ENCODE measurements at regions not wholly inside any gene's neighbourhood (a gene's known extent, or its start where the extent isn't known, plus 50 kb on each side); places are given as distances from the start of the nearest gene placed in this dataset.

GRCh38 chr15:46808834-46809233 lies 908.5 kb upstream of the SEMA6D start (continued):
- TF ChIP-seq, protein P1, sequence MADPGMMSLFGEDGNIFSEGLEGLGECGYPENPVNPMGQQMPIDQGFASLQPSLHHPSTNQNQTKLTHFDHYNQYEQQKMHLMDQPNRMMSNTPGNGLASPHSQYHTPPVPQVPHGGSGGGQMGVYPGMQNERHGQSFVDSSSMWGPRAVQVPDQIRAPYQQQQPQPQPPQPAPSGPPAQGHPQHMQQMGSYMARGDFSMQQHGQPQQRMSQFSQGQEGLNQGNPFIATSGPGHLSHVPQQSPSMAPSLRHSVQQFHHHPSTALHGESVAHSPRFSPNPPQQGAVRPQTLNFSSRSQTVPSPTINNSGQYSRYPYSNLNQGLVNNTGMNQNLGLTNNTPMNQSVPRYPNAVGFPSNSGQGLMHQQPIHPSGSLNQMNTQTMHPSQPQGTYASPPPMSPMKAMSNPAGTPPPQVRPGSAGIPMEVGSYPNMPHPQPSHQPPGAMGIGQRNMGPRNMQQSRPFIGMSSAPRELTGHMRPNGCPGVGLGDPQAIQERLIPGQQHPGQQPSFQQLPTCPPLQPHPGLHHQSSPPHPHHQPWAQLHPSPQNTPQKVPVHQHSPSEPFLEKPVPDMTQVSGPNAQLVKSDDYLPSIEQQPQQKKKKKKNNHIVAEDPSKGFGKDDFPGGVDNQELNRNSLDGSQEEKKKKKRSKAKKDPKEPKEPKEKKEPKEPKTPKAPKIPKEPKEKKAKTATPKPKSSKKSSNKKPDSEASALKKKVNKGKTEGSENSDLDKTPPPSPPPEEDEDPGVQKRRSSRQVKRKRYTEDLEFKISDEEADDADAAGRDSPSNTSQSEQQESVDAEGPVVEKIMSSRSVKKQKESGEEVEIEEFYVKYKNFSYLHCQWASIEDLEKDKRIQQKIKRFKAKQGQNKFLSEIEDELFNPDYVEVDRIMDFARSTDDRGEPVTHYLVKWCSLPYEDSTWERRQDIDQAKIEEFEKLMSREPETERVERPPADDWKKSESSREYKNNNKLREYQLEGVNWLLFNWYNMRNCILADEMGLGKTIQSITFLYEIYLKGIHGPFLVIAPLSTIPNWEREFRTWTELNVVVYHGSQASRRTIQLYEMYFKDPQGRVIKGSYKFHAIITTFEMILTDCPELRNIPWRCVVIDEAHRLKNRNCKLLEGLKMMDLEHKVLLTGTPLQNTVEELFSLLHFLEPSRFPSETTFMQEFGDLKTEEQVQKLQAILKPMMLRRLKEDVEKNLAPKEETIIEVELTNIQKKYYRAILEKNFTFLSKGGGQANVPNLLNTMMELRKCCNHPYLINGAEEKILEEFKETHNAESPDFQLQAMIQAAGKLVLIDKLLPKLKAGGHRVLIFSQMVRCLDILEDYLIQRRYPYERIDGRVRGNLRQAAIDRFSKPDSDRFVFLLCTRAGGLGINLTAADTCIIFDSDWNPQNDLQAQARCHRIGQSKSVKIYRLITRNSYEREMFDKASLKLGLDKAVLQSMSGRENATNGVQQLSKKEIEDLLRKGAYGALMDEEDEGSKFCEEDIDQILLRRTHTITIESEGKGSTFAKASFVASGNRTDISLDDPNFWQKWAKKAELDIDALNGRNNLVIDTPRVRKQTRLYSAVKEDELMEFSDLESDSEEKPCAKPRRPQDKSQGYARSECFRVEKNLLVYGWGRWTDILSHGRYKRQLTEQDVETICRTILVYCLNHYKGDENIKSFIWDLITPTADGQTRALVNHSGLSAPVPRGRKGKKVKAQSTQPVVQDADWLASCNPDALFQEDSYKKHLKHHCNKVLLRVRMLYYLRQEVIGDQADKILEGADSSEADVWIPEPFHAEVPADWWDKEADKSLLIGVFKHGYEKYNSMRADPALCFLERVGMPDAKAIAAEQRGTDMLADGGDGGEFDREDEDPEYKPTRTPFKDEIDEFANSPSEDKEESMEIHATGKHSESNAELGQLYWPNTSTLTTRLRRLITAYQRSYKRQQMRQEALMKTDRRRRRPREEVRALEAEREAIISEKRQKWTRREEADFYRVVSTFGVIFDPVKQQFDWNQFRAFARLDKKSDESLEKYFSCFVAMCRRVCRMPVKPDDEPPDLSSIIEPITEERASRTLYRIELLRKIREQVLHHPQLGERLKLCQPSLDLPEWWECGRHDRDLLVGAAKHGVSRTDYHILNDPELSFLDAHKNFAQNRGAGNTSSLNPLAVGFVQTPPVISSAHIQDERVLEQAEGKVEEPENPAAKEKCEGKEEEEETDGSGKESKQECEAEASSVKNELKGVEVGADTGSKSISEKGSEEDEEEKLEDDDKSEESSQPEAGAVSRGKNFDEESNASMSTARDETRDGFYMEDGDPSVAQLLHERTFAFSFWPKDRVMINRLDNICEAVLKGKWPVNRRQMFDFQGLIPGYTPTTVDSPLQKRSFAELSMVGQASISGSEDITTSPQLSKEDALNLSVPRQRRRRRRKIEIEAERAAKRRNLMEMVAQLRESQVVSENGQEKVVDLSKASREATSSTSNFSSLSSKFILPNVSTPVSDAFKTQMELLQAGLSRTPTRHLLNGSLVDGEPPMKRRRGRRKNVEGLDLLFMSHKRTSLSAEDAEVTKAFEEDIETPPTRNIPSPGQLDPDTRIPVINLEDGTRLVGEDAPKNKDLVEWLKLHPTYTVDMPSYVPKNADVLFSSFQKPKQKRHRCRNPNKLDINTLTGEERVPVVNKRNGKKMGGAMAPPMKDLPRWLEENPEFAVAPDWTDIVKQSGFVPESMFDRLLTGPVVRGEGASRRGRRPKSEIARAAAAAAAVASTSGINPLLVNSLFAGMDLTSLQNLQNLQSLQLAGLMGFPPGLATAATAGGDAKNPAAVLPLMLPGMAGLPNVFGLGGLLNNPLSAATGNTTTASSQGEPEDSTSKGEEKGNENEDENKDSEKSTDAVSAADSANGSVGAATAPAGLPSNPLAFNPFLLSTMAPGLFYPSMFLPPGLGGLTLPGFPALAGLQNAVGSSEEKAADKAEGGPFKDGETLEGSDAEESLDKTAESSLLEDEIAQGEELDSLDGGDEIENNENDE (IDR thresholded peaks at IDR 0.05; ENCODE audit: insufficient replicate concordance, low read length) = no peak
- no peak for TF ChIP-seq BACH1 (IDR thresholded peaks at IDR 0.05; ENCODE audit: low read length)
- no peak for TF ChIP-seq FOSL1 (IDR thresholded peaks at IDR 0.05; ENCODE audit: insufficient read depth, low read depth, low read length)
- no peak for TF ChIP-seq GTF2F1 (IDR thresholded peaks at IDR 0.05; ENCODE audit: borderline replicate concordance, low read depth, low read length)
- TF ChIP-seq TCF12 (IDR thresholded peaks at IDR 0.05; ENCODE audit: low read depth, low read length) = no peak
- no peak for TF ChIP-seq RXRA (IDR thresholded peaks at IDR 0.05; ENCODE audit: insufficient read depth, low read depth, low read length)
- no peak for TF ChIP-seq ASH2L (IDR thresholded peaks at IDR 0.05; ENCODE audit: low read length)
- TF ChIP-seq TAF7 (optimal IDR thresholded peaks at IDR 0.05; ENCODE audit: borderline replicate concordance, low read depth, low read length) = no peak
- no peak for TF ChIP-seq BRCA1 (IDR thresholded peaks at IDR 0.05; ENCODE audit: low read depth, low read length)
- TF ChIP-seq BCL11A (IDR thresholded peaks at IDR 0.05; ENCODE audit: low read depth in 2 of 2, low read length in 2 of 2) = no peak
- TF ChIP-seq ZNF274 (IDR thresholded peaks at IDR 0.05; ENCODE audit: borderline replicate concordance, extremely low read depth, low read length) = no peak
- no peak for TF ChIP-seq RAD21 (IDR thresholded peaks at IDR 0.05 in 1 of 2, conservative IDR thresholded peaks at IDR 0.05 in 1 of 2; ENCODE audit: low read depth in 2 of 2, low read length in 2 of 2)
- TF ChIP-seq CREB1 (IDR thresholded peaks at IDR 0.05) = no peak

Measured in H1 (cell line).